GM21825 (cell line): ENCODE measurements at regions not wholly inside any gene's neighbourhood (a gene's known extent, or its start where the extent isn't known, plus 50 kb on each side); places are given as distances from the start of the nearest gene placed in this dataset.
"Not testable (repeated sequence)": the region's sequence is repeated elsewhere in the genome, so short reads cannot be mapped to it uniquely, and the experiment has no call there.

Experiments
- ATAC-seq: cut with Tn5 transposase; IDR thresholded peaks from one replicate; pipeline ENCODE4 v1.9.1; 2021; ENCODE audit warnings: mild to moderate bottlenecking, moderate library complexity; ENCODE audit not compliant: unreplicated experiment

- no peak for ATAC-seq
Observed at GRCh38 chr20:29687438-29687837, 1570.0 kb upstream of the DEFB115 start.

DNA sequence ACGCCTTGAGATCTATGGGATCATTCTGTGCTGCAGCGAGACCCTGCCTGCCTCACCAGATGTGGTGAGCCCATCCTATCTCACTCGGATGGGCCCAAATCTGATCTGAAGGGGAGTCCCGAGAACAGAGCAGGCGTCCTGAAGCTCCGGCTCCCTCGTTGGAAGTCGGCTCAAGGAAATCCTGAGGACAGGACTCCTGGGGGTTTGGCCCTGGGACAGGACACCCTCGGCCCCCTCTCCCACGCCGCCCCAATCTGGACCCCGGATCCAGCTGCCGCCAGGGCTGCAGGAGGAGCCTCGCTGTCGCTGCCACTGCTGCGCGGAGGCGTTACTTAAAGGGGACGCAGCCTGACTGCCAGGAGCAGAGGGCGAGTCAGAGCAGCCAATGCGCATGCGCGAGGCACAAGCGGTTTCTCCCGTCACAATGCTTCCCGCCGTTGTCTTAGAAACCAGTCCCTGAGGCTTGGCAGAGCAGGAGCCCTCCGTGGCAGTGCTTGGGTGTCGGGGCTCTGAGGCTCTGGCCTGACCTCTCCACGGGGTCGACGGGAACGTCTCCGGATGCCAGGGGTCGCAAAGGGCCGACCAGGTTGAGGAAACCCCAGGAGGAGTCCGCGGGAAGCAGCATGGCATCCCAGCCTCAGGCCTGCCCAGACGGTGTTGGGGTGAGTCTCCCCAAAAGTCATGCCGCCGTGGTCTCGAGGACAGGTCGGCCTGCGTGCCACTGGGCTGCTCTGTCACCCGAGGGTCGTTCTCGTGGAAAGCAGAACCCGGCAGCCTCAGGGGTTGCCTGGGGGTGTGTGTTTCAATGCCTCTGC, 1567.8 kb upstream of the DEFB115 start:
- no peak for ATAC-seq

GRCh38 chr20:29690274-29690673, 1567.2 kb upstream of the DEFB115 start:
- no peak for ATAC-seq

DNA sequence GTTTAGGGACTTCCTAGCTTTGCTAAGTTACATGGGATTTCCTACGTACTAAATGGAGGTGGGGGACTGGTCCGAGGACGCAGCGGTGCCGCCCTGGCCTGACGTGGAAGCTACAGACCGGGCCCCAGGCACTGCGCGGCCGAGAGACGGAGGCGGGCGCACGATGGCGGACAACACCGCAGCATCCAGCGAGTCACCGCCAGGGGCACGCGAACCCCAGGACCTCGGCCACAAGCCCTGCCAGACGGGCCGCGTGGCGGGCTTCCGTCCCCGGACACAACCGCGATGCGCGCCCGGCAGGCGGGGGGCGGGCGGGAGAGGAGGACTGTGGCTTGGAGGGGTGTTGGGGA, 1516.9 kb upstream of the DEFB115 start:
- no peak for ATAC-seq

GRCh38 chr20:29740951-29741593, 1516.4 kb upstream of the DEFB115 start:
- ATAC-seq, result no peak

DNA sequence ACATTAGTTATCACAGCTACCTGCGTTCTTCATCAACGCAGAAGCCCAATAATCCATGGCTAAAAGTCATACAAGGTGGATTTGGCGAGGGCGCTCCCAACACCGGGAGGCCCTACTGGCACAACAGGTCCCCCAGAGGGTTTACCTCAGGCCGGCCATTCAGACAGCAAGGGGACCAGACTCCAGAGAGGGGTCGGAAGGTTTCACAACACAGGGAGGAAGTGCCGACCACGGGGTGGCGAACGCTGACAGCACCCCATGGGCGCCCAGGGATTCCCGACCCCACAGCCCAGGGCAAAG, 1515.9 kb upstream of the DEFB115 start:
- no peak for ATAC-seq

DNA sequence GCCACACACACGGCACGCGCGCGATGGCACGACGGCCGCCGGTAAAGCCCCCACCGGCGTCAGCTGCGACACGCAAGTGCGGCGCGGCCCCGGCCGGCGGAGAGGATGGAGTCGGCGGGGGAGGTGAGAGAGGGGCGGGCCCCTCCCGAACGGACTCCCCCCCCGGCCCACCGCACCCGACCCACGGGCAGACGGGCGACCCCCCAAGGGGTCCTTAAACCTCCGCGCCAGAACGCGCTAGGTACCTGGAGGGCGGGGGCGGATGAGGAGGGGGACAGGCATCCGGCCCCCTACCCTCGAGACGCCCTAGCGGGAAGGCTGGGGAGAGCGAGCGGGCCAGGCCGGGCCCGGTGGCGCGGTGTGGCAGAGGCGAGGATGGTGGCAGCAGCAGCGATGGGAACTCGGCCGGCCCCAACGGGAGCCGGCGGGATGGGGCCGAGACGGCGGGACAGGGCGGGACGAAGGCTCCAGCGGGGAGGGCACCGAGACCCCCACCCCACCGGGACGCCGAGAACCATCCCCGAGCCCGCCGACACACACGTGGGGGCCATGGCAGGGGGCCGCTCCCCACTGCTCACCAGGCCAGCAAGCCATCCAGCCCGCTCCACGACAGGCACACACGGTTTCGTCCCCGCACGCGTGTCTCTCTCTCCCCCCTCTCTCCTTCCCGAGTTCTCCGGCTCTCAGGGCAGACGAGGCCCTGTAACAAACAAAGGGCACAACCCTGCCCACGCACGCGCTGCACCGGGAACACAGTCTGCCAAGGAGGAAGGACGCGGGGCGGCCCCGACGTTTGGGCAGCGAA, 1515.4 kb upstream of the DEFB115 start:
- no peak for ATAC-seq

- no peak for ATAC-seq
Observed at GRCh38 chr20:29742699-29743100, 1514.8 kb upstream of the DEFB115 start.

DNA sequence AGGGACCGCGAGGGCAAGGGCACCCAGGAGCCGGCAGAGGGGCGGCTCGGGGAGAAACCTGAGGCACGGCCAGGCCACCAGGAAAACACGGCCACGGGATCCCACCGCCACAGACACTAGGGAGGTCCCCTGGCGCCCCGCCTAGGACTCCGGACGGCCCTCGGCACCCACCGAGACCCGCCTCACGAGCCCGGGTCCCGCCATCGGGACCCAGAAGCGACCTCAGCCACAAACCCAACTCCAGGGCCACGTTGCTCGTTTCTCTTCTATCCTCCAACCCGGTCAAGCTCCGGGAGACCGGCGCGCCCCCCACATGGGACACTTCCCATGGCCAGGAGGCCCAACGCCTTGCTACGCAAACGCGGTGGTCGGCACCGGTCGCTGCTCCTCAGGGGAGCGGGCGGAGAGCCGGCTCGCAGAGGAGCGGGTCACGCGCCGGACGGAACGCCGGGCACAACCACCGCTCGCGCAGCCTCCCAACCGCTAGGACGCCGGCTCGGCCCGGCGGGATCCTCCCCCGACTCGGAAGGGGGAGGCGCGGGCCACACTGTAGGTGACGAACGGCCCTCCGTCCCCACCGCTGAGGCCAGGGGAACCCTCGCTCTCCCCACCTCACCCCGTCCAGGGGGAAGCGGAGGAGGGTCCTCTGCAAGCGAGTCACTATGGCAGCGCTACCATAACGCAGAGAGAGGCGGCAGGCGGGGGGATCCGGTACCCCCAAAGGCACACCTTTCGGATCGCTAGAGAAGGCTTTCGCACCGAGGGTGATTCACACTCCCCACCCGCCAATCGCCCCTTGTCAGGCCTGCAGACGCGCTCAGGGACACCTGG, 1514.1 kb upstream of the DEFB115 start:
- ATAC-seq, result no peak

- ATAC-seq, result no peak
Observed at GRCh38 chr20:29744071-29744470, 1513.4 kb upstream of the DEFB115 start.

GRCh38 chr20:29745534-29746245, 1511.8 kb upstream of the DEFB115 start:
- ATAC-seq, result not testable (repeated sequence)

DNA sequence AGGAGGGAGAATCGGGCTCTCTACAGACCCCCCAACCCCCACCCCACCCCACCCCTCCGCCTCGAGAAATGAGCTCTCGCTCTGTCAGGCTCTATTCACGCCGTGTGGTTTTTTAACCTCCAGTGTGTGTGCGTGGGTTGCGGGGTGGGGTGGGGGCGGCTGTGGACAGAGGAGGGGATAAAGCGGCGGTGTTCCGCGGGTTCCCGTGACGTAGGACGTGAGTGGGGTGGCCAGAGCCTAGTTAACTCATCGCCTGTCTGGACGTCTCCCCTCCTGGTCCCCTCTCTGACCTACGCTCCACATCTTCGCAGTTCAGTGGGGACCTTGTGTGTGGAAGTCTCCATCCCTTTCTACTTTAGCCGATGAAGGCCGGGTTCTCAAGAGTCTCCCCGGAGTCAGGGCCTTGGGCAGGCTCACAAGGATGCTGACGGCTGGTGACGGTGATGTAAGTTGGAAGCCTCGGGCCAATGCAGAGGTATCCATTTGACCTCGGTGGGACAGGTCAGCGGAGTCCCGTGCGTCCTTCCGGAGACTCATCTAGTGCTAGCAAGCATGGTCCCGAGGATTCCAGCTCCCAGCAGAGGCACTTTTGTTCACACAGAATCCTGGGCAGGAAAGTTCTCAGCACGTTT, 1507.1 kb upstream of the DEFB115 start:
- ATAC-seq, result no peak

GRCh38 chr20:29752644-29753425, 1504.6 kb upstream of the DEFB115 start:
- ATAC-seq, result not testable (repeated sequence)

- ATAC-seq, result not testable (repeated sequence)
Observed at GRCh38 chr20:29753426-29753746, 1504.1 kb upstream of the DEFB115 start.

GRCh38 chr20:29753879-29754278, 1503.6 kb upstream of the DEFB115 start:
- ATAC-seq, result not testable (repeated sequence)

DNA sequence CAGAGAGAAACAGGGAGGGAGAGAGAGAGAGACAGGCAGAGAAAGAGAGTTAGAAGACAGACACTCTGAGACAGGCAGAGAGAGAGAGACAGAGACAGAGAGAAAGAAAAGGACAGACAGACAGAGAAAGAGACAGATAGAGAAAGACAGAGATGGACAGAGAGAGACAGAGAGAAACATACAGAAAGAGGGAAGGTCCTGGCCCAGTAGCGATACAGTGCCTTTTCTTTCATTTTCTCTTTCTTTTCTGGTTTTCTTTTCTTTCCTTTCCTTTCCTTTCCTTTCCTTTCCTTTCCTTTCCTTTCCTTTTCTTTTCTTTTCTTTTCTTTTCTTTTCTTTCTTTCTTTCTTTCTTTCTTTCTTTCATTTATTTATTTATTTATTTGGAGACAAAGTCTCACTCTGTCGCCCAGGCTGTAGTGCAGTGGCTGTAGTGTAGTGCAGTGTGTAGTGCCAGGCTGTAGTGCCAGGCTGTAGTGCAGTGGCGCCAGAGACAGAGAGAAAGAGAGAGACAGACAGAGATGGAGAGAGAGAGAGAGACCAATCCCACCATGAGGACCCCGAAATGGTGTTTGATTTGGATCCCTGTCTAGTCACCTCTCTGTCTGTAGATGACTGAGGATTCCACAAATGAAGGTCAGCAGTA, 1501.5 kb upstream of the DEFB115 start:
- not testable (repeated sequence) for ATAC-seq

GRCh38 chr20:29756664-29757063, 1500.8 kb upstream of the DEFB115 start:
- ATAC-seq, result no peak

DNA sequence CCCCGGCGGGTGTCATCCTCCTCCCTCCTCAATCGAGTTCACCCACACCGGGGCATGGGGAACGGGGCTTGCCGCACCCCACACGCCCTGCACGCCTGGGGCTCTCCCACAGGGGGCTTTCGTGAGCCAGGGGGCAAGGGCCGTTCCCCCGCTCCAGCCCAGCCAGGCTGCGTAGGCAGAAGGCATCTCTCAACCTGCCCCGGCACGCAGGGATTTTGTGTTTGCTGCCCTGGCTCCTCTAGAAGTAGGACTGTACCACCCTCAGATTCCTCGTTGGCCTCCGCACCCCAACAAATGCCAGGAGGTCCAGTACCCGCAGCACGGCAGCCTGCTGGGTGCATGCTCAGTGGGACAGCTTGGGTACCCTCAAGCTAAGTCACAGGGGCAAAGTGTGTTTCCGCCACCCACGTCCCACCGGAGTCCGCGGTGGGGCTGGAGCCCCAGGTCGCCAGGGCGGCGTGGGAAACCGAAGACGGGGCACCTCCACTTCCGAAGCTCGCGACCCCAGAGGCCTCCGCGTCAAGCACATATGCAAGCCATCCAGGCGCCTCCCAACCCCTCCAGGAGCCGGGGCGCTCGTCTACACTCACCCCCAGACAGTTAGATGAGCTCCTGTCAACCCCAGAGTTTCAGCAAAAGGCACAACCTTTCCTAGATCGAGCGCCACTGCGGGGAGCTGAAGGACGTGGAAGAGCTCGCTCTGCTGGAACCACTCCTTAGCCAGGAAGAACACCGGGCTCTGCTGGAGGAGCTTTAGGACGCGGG, 1495.7 kb upstream of the DEFB115 start:
- not testable (repeated sequence) for ATAC-seq
